BJ (cell line): ENCODE measurements at regions not wholly inside any gene's neighbourhood (a gene's known extent, or its start where the extent isn't known, plus 50 kb on each side); places are given as distances from the start of the nearest gene placed in this dataset.

Experiments used
- CTCF ChIA-PET: fragments of 350-600 bp; formaldehyde crosslinking; extraction: SDS; loops from one replicate; lab custom pipeline; 2021; ENCODE audit warnings: antibody characterized with exemption, inconsistent platforms; lab: Yijun Ruan, JAX
- POLR2A ChIA-PET: fragments of 300-600 bp; sonication (Branson Sonifier 250); formaldehyde crosslinking; extraction: SDS; loops from one replicate; lab custom pipeline; 2021; ENCODE audit warnings: antibody characterized with exemption; lab: Charles Lee
- DNase-seq: peaks from one replicate; pipeline ENCODE4 v3.0.0-alpha.2; 2011; ENCODE audit warnings: low read depth
- H3K27me3 ChIP-seq: 2 replicates; pipeline ENCODE4 v1.6.0; 2011; ENCODE audit warnings: low read length; ENCODE audit not compliant: control insufficient read depth, insufficient read depth
- H3K36me3 ChIP-seq: 2 replicates; pipeline ENCODE4 v1.5.1; 2011; ENCODE audit warnings: low read length; ENCODE audit not compliant: control insufficient read depth, insufficient read depth
- H3K4me3 ChIP-seq: 2 replicates; pipeline ENCODE4 v1.5.1; 2011; ENCODE audit warnings: low read depth, mild to moderate bottlenecking, control low read depth, low read length
- TF ChIP-seq, protein P1 (sequence below): IDR thresholded peaks from 2 replicates; pipeline ENCODE4 v1.5.1; 2011; ENCODE audit warnings: low read depth, mild to moderate bottlenecking, control low read depth, inconsistent platforms, low read length, moderate library complexity; ENCODE audit not compliant: insufficient read depth

DNA sequence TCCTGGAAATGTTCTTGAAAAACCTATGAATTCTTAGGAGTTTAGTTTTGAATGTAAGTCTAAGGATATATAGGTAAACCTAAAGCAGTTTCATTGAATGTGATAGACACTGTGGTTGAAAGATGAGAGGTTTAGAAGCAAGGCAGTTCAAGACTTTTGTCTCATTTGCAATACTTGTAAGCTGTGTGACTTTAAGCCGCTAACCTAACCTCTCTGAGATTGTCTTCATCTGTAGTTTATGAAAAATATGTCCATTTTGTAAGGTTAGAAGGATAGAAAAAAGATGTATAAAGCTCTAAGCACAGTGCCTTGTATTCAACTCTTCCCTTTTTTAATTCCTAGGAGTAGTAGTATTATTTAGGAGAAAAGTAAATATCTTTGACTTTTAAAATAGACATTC lies 306.6 kb upstream of the ARRDC4 start:
- Histone ChIP-seq H3K36me3 (no peaks in the 10 kb centered on the region), H3K4me3 (no peak overlapping the region), H3K27me3 (no peaks in the 10 kb centered on the region)
- no peak for DNase-seq
- POLR2A ChIA-PET, result no interaction called here
- TF ChIP-seq, protein P1, sequence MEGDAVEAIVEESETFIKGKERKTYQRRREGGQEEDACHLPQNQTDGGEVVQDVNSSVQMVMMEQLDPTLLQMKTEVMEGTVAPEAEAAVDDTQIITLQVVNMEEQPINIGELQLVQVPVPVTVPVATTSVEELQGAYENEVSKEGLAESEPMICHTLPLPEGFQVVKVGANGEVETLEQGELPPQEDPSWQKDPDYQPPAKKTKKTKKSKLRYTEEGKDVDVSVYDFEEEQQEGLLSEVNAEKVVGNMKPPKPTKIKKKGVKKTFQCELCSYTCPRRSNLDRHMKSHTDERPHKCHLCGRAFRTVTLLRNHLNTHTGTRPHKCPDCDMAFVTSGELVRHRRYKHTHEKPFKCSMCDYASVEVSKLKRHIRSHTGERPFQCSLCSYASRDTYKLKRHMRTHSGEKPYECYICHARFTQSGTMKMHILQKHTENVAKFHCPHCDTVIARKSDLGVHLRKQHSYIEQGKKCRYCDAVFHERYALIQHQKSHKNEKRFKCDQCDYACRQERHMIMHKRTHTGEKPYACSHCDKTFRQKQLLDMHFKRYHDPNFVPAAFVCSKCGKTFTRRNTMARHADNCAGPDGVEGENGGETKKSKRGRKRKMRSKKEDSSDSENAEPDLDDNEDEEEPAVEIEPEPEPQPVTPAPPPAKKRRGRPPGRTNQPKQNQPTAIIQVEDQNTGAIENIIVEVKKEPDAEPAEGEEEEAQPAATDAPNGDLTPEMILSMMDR, result no peak
- CTCF ChIA-PET, result no interaction called here

DNA sequence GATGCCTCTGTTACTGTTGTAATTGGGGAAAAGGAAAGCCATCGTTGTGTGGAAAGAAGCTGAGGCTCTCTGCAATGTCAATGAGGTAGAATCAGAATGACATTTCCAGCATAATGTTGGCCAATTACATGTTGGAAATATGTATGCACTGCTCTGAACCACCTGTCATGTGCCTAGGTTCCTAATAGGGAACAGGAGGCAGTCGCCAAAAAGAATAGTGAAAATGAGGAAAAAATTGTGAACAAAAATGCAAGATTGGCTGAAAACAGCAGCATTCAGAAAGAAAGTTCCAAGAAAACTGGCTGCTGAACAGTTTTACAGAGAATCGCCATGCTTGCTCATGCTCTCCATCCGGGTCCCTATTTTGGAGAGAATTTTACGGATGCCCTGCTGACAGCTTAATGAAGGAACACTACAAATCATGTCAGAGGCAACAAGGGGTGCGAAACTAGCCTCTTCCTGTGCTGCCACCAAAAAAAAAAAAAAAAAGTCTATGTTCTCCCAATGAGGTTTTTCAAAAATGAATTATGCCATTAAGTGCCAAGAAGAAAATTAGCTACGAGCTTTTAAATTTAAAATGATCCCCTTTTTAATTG lies 305.9 kb upstream of the ARRDC4 start:
- CTCF ChIA-PET, result no interaction called here
- DNase-seq, result no peak
- TF ChIP-seq, protein P1, result no peak
- POLR2A ChIA-PET, result no interaction called here
- Histone ChIP-seq H3K27me3 (no peaks in the 10 kb centered on the region), H3K4me3 (no peak overlapping the region), H3K36me3 (no peaks in the 10 kb centered on the region)

DNA sequence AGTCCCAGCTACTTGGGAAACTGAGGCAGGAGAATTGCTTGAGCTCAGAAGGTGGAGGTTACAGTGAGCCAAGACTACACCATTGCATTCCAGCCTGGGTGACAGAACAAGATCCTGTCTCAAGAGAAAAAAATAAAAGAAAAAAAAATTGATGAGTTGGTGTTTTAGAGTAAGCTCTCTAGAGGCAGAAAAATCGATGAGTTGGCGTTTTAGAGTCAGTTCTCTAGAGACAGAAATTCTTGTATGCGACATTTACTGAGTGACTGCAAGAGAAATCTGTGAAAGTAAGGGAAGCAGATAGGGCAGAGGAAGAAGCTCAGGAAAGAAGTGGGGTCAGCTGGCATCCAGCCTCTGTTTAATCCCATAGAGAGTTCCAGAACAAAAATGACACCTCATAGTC lies 298.7 kb upstream of the ARRDC4 start:
- DNase-seq, result no peak
- CTCF ChIA-PET, result no interaction called here
- H3K27me3 ChIP-seq, result no peaks in the 10 kb centered on the region

DNA sequence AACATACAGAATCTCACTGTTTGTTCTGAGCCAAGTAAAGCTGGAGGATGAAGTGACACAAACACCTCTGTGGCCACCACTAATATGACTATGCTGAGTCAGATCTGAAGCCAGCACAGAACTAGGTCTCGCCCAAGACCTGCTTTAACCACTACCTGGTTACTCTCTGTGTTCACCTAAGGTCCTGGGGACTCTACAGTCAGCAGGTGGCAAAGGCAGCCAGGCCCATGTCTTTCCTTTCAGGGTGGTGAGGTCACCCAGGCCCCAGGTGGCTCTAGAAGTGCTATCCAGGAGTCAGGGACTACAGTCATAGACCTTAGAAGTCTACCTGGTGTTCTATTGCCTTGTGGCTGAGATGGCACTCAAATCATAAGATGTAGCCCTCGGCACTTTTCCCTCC lies 287.9 kb upstream of the ARRDC4 start:
- POLR2A ChIA-PET, result no interaction called here
- DNase-seq, result no peak
- H3K27me3 ChIP-seq, result no peaks in the 10 kb centered on the region
- H3K36me3 ChIP-seq, result no peaks in the 10 kb centered on the region
- TF ChIP-seq, protein P1, result no peak
- CTCF ChIA-PET, result interaction anchor here (0.6 kb wide), 1 partner anchor 1632 kb away, joined by 3 read pairs; no protein-coding TSS in a partner anchor
- no peak overlapping the region for H3K4me3 ChIP-seq

More for the DNA sequence above, 298.7 kb upstream of the ARRDC4 start:
- no peaks in the 10 kb centered on the region for H3K36me3 ChIP-seq
- TF ChIP-seq, protein P1, result no peak
- POLR2A ChIA-PET, result no interaction called here
- H3K4me3 ChIP-seq, result no peak overlapping the region

DNA sequence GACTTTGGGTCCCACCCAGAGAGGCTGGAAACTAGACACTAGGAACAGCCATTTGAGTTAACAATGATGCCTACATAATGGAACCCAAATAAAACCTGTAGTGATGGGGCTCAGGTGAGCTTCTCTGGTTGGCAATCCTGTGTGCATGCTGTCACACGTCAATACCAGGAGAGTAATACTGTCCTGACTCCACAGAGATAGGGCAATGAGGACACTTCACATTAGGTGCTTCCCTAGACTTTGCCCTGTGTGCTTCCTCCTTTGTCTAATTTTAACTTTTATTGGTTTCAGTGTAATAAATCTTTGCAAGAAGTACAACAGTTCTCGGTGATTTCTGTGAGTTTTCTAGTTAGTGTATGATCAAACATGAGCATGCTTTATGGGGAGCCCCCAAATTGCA lies 281.8 kb upstream of the ARRDC4 start:
- TF ChIP-seq, protein P1, result no peak
- POLR2A ChIA-PET, result no interaction called here

More for the DNA sequence above, 281.8 kb upstream of the ARRDC4 start:
- Histone ChIP-seq H3K4me3 (no peak overlapping the region), H3K36me3 (no peaks in the 10 kb centered on the region), H3K27me3 (no peaks in the 10 kb centered on the region)
- CTCF ChIA-PET, result no interaction called here
- no peak for DNase-seq
